AG04450 (cell line): ENCODE measurements at regions not wholly inside any gene's neighbourhood (a gene's known extent, or its start where the extent isn't known, plus 50 kb on each side); places are given as distances from the start of the nearest gene placed in this dataset.

Source experiments
- CTCF ChIA-PET: fragments of 300-600, 350-600 bp; formaldehyde crosslinking; extraction: SDS; loops from one replicate; lab custom pipeline; 2022; ENCODE audit warnings: antibody characterized with exemption, inconsistent platforms; lab: Charles Lee
- POLR2A ChIA-PET: fragments of 350-600 bp; formaldehyde crosslinking; extraction: SDS; loops from one replicate; lab custom pipeline; 2021; ENCODE audit warnings: antibody characterized with exemption, inconsistent platforms; lab: Yijun Ruan, JAX
- DNase-seq: peaks from one replicate; pipeline ENCODE4 v3.0.0-alpha.2; 2011; ENCODE audit warnings: low read depth, low spot score
- H3K27ac ChIP-seq: one replicate; pipeline ENCODE4 v1.5.1; 2012; ENCODE audit warnings: low read depth, low read length, control low read depth
- H3K27me3 ChIP-seq: one replicate; pipeline ENCODE4 v1.6.0; 2012; ENCODE audit warnings: low read length; ENCODE audit not compliant: control insufficient read depth, insufficient read depth
- H3K4me3 ChIP-seq: 2 replicates; pipeline ENCODE4 v1.5.1; 2011; ENCODE audit warnings: mild to moderate bottlenecking, low read depth, low read length, control low read depth
- H3K9me3 ChIP-seq: 2 replicates; pipeline ENCODE4 v1.5.1; 2012; ENCODE audit warnings: low read length; ENCODE audit not compliant: control insufficient read depth, insufficient read depth
- TF ChIP-seq, protein P1 (sequence below): IDR thresholded peaks from 2 replicates; pipeline ENCODE4 v1.5.1; 2011; ENCODE audit warnings: low read depth, low read length, control low read depth, inconsistent platforms

DNA sequence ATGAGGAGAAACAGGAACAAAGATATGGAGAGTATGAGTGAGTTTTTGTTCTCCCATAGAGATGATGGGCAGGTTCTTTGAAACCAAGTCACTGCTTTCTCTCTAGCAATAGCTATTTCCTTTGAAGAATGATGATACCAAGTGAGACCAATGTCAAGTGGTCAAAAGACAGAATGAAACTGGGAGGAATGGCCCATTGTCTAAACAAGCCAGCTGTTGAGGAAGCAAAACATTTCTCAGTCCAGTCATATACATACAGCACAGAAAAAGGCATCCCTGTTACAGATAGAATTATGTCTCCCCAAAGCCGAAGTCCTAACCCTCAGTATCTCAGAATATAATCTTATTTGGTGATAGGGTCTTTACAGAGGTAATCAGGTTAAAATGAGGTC, 66.1 kb upstream of the EPC2 start:
- POLR2A ChIA-PET, result no interaction called here
- TF ChIP-seq, protein P1, sequence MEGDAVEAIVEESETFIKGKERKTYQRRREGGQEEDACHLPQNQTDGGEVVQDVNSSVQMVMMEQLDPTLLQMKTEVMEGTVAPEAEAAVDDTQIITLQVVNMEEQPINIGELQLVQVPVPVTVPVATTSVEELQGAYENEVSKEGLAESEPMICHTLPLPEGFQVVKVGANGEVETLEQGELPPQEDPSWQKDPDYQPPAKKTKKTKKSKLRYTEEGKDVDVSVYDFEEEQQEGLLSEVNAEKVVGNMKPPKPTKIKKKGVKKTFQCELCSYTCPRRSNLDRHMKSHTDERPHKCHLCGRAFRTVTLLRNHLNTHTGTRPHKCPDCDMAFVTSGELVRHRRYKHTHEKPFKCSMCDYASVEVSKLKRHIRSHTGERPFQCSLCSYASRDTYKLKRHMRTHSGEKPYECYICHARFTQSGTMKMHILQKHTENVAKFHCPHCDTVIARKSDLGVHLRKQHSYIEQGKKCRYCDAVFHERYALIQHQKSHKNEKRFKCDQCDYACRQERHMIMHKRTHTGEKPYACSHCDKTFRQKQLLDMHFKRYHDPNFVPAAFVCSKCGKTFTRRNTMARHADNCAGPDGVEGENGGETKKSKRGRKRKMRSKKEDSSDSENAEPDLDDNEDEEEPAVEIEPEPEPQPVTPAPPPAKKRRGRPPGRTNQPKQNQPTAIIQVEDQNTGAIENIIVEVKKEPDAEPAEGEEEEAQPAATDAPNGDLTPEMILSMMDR, result no peak
- Histone ChIP-seq H3K27ac (no peak overlapping the region), H3K9me3 (no peaks in the 10 kb centered on the region), H3K4me3 (no peak overlapping the region), H3K27me3 (peaks cover 10% of the 10 kb centered on the region)
- no peak for DNase-seq
- CTCF ChIA-PET, result interaction anchor here (0.9 kb wide), 1 partner anchor 9 kb away, joined by 4 read pairs; no protein-coding TSS in a partner anchor

GRCh38 chr2:148582679-148583511, 61.7 kb upstream of the EPC2 start:
- no peak for DNase-seq
- CTCF ChIA-PET, result no interaction called here
- peaks cover 8% of the 10 kb centered on the region for H3K27me3 ChIP-seq
- H3K27ac ChIP-seq, result no peak overlapping the region
- TF ChIP-seq, protein P1, result no peak
- POLR2A ChIA-PET, result no interaction called here
- H3K9me3 ChIP-seq, result no peaks in the 10 kb centered on the region
- no peak overlapping the region for H3K4me3 ChIP-seq

GRCh38 chr2:148585696-148586095, 58.9 kb upstream of the EPC2 start:
- TF ChIP-seq, protein P1, result no peak
- Histone ChIP-seq H3K27me3 (no peaks in the 10 kb centered on the region), H3K27ac (no peak overlapping the region), H3K4me3 (no peak overlapping the region), H3K9me3 (no peaks in the 10 kb centered on the region)
- POLR2A ChIA-PET, result no interaction called here
- CTCF ChIA-PET, result no interaction called here
- DNase-seq, result no peak

GRCh38 chr2:148586522-148587128, 57.9 kb upstream of the EPC2 start:
- ChIA-PET POLR2A (no interaction called here), CTCF (interaction anchor here (1.0 kb wide), 2 partner anchors 8 to 34 kb away, joined by 4 to 5 read pairs; no protein-coding TSS in a partner anchor)
- no peaks in the 10 kb centered on the region for H3K27me3 ChIP-seq
- DNase-seq, result no peak
- no peak overlapping the region for H3K4me3 ChIP-seq
- TF ChIP-seq, protein P1, result no peak
- H3K9me3 ChIP-seq, result no peaks in the 10 kb centered on the region
- H3K27ac ChIP-seq, result no peak overlapping the region

DNA sequence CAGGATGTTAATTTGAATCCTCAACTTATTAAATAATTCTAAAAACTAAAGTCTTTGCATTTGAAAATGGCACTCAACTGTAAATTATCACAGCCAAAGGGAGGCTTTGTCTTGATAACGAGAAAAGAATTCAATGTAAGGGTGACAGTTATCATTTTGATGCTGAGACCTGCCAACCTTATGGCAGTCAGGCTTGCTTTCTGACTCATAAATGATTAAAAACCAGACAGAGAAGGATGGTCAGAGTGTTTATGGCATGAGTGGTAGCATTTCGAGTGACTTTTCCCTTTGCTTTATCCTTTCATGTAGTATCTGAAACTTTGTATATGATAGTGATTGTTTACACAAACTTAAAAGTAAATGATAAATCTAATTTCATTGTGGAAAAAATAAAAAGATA, 53.9 kb upstream of the EPC2 start:
- CTCF ChIA-PET, result no interaction called here
- Histone ChIP-seq H3K4me3 (no peak overlapping the region), H3K27ac (no peak overlapping the region), H3K9me3 (no peaks in the 10 kb centered on the region), H3K27me3 (peaks cover 3% of the 10 kb centered on the region)
- no peak for DNase-seq
- TF ChIP-seq, protein P1, result no peak
- POLR2A ChIA-PET, result no interaction called here
